ENCODE measurements at regions not wholly inside any gene's neighbourhood (a gene's known extent, or its start where the extent isn't known, plus 50 kb on each side); places are given as distances from the start of the nearest gene placed in this dataset.

GRCh38 chr5:148769941-148770340 is 56.5 kb upstream of the ADRB2 start:
- TF ChIP-seq POLR2A (IDR thresholded peaks at IDR 0.05) (no peak), CTCF (IDR thresholded peaks at IDR 0.05) (no peak)
- Histone ChIP-seq H3K27me3 (no peaks in the 10 kb centered on the region), H3K27ac (no peak overlapping the region), H3K36me3 (replicated peaks in 1 of 2; ENCODE audit: insufficient read depth in 1 of 2, low read depth in 2 of 2) (no peaks in the 10 kb centered on the region), H3K4me1 (no peaks in the 10 kb centered on the region), H3K4me3 (no peak overlapping the region), H3K9me3 (no peaks in the 10 kb centered on the region)
- ATAC-seq (no peak), DNase-seq (no peak)
- intact Hi-C loops (cut with DNase I): no loop called here
- WGBS, 2 donors: 67 to 70% methylated on average over 3 of the region's 3 CpGs

GRCh38 chr5:148774313-148774712 is 52.1 kb upstream of the ADRB2 start:
- no peak for ATAC-seq
- Histone ChIP-seq H3K36me3 (replicated peaks in 1 of 2; ENCODE audit: insufficient read depth in 1 of 2, low read depth in 2 of 2) (no peaks in the 10 kb centered on the region), H3K4me3 (no peak overlapping the region), H3K27me3 (no peaks in the 10 kb centered on the region), H3K4me1 (no peaks in the 10 kb centered on the region), H3K9me3 (no peaks in the 10 kb centered on the region), H3K27ac (no peak overlapping the region)
- intact Hi-C loops (cut with DNase I): no loop called here
- TF ChIP-seq CTCF (IDR thresholded peaks at IDR 0.05) (no peak), POLR2A (IDR thresholded peaks at IDR 0.05) (no peak)
- 40 to 51% methylated on average over 1 of the region's 1 CpG for WGBS, 2 donors
- DNase-seq: no peak

GRCh38 chr5:148776261-148776660 is 50.1 kb upstream of the ADRB2 start:
- intact Hi-C loops (cut with DNase I): no loop called here
- DNase-seq (no peak), ATAC-seq (no peak)
- Histone ChIP-seq H3K4me3 (no peak overlapping the region), H3K27ac (no peak overlapping the region), H3K36me3 (replicated peaks in 1 of 2; ENCODE audit: insufficient read depth in 1 of 2, low read depth in 2 of 2) (no peaks in the 10 kb centered on the region), H3K4me1 (no peaks in the 10 kb centered on the region), H3K9me3 (no peaks in the 10 kb centered on the region), H3K27me3 (no peaks in the 10 kb centered on the region)
- TF ChIP-seq CTCF (IDR thresholded peaks at IDR 0.05) (no peak), POLR2A (IDR thresholded peaks at IDR 0.05) (no peak)
